ENCODE measurements at regions not wholly inside any gene's neighbourhood (a gene's known extent, or its start where the extent isn't known, plus 50 kb on each side); places are given as distances from the start of the nearest gene placed in this dataset.

DNA sequence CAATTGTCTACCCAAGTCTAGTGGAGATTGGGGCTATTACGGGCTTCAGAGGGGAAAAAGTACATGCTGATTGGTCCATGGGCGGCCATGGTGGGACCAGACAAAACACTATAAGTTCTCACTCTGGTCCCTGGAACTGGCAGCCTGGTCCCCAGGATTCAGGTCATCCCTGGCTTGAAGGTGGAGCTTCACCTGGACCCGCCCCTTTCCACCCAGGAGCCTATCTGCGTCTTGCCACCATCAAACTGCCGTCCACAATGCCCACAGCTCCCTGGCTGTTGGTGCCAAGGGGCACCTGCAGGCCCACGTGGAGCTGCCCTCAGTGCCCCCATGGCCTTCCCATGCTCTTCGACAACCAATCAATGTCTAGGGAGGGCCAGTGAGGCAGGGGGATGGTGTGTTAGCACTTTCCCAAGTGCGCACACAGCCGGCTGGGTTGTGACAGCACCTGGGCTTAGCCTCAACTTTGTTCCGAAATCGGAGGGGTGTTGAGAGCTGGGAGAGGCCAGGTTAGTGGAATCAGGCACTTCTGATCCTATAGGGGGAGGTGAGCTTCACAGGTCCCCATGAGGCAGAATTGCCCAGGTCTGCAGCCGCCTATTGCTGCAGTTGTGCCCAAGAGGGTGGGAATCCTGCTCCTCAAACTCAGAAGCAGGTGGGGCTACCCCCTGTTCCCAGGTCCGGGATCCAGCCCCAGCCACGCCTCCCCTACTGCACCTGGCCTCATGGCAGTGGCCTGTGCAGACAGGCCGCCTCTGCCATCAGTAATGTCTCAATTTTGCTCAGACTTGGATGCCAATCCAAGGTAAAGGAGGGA lies 1369.4 kb upstream of the PRMT6 start:
- Histone ChIP-seq H2AFZ (ENCODE audit: low read depth, low read length) (no peak overlapping the region; the same call in 1 of the 2 replicates), H3K27me3 (ENCODE audit: insufficient read depth, low read length, poor library complexity) (no peaks in the 10 kb centered on the region)

DNA sequence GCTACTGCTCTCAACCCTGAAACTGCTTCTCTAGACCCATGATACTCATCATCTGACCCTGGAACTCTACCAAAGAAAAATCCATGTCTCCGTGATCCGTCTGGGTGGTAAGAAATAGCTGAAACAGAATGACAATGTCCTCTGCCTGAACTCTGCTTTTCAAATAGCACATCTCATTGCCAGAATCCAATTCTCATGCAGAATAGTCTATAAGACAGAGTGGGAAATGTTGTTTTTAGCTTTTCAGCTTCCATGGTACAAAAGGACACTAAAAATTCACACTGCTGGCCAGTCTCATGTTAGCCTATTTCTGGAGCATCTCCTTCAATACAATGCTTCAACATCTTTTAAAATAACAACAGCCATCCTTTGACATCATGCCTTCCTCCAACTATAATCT lies 1355.8 kb upstream of the PRMT6 start:
- no peaks in the 10 kb centered on the region for H4K20me1 ChIP-seq (ENCODE audit: insufficient read depth, low read length)
- H3K4me2 ChIP-seq (ENCODE audit: insufficient read depth, low read length): no peak overlapping the region
- TF ChIP-seq, protein P1, sequence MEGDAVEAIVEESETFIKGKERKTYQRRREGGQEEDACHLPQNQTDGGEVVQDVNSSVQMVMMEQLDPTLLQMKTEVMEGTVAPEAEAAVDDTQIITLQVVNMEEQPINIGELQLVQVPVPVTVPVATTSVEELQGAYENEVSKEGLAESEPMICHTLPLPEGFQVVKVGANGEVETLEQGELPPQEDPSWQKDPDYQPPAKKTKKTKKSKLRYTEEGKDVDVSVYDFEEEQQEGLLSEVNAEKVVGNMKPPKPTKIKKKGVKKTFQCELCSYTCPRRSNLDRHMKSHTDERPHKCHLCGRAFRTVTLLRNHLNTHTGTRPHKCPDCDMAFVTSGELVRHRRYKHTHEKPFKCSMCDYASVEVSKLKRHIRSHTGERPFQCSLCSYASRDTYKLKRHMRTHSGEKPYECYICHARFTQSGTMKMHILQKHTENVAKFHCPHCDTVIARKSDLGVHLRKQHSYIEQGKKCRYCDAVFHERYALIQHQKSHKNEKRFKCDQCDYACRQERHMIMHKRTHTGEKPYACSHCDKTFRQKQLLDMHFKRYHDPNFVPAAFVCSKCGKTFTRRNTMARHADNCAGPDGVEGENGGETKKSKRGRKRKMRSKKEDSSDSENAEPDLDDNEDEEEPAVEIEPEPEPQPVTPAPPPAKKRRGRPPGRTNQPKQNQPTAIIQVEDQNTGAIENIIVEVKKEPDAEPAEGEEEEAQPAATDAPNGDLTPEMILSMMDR (IDR thresholded peaks at IDR 0.05; ENCODE audit: borderline replicate concordance, extremely low read depth, low read length, poor library complexity, severe bottlenecking): no peak
- TF ChIP-seq EZH2 (IDR thresholded peaks at IDR 0.05; ENCODE audit: borderline replicate concordance, low read depth, low read length, severe bottlenecking): no peak
- no peak overlapping the region for H2AFZ ChIP-seq (ENCODE audit: low read depth, low read length)
- no peak overlapping the region for H3K9ac ChIP-seq (ENCODE audit: low read depth, low read length)
- no peak overlapping the region for H3K27ac ChIP-seq (ENCODE audit: low read length)
- H3K36me3 ChIP-seq (ENCODE audit: insufficient read depth, low read length): no peaks in the 10 kb centered on the region
- no peak for ATAC-seq (ENCODE audit: insufficient read depth, low read depth)
- no peaks in the 10 kb centered on the region for H3K4me1 ChIP-seq (ENCODE audit: insufficient read depth, low read length)
- H3K9me3 ChIP-seq (ENCODE audit: insufficient read depth, low read length, severe bottlenecking): no peaks in the 10 kb centered on the region
- no peaks in the 10 kb centered on the region for H3K79me2 ChIP-seq (ENCODE audit: insufficient read depth, low read length)
- H3K27me3 ChIP-seq (ENCODE audit: insufficient read depth, low read length, poor library complexity): no peaks in the 10 kb centered on the region
- no peak overlapping the region for H3K4me3 ChIP-seq (ENCODE audit: low read depth in 1 of 2, low read length in 2 of 2)
- DNase-seq: no peak

More for the DNA sequence above, 1369.4 kb upstream of the PRMT6 start:
- DNase-seq: no peak
- H3K9me3 ChIP-seq (ENCODE audit: insufficient read depth, low read length, severe bottlenecking): peaks cover 2% of the 10 kb centered on the region
- H3K4me2 ChIP-seq (ENCODE audit: insufficient read depth, low read length): no peak overlapping the region
- TF ChIP-seq, protein P1 (IDR thresholded peaks at IDR 0.05; ENCODE audit: borderline replicate concordance, extremely low read depth, low read length, poor library complexity, severe bottlenecking): no peak
- TF ChIP-seq EZH2 (IDR thresholded peaks at IDR 0.05; ENCODE audit: borderline replicate concordance, low read depth, low read length, severe bottlenecking): no peak
- H3K4me1 ChIP-seq (ENCODE audit: insufficient read depth, low read length): no peaks in the 10 kb centered on the region
- H3K79me2 ChIP-seq (ENCODE audit: insufficient read depth, low read length): no peaks in the 10 kb centered on the region
- no peaks in the 10 kb centered on the region for H4K20me1 ChIP-seq (ENCODE audit: insufficient read depth, low read length)
- H3K4me3 ChIP-seq (ENCODE audit: low read depth in 1 of 2, low read length in 2 of 2): no peak overlapping the region
- H3K9ac ChIP-seq (ENCODE audit: low read depth, low read length): no peak overlapping the region
- H3K27ac ChIP-seq (ENCODE audit: low read length): no peak overlapping the region
- no peaks in the 10 kb centered on the region for H3K36me3 ChIP-seq (ENCODE audit: insufficient read depth, low read length)
- ATAC-seq (ENCODE audit: insufficient read depth, low read depth): no peak

- no peak for ATAC-seq (ENCODE audit: insufficient read depth, low read depth)
- no peak overlapping the region for H3K27ac ChIP-seq (ENCODE audit: low read length)
- no peak overlapping the region for H3K9ac ChIP-seq (ENCODE audit: low read depth, low read length)
- H3K79me2 ChIP-seq (ENCODE audit: insufficient read depth, low read length): no peaks in the 10 kb centered on the region
- no peaks in the 10 kb centered on the region for H3K9me3 ChIP-seq (ENCODE audit: insufficient read depth, low read length, severe bottlenecking)
- no peak overlapping the region for H2AFZ ChIP-seq (ENCODE audit: low read depth, low read length)
- H3K27me3 ChIP-seq (ENCODE audit: insufficient read depth, low read length, poor library complexity): no peaks in the 10 kb centered on the region
- no peaks in the 10 kb centered on the region for H3K4me1 ChIP-seq (ENCODE audit: insufficient read depth, low read length)
- no peaks in the 10 kb centered on the region for H3K36me3 ChIP-seq (ENCODE audit: insufficient read depth, low read length)
- no peaks in the 10 kb centered on the region for H4K20me1 ChIP-seq (ENCODE audit: insufficient read depth, low read length)
- H3K4me3 ChIP-seq (ENCODE audit: low read depth in 1 of 2, low read length in 2 of 2): no peak overlapping the region
- H3K4me2 ChIP-seq (ENCODE audit: insufficient read depth, low read length): no peak overlapping the region
- TF ChIP-seq EZH2 (IDR thresholded peaks at IDR 0.05; ENCODE audit: borderline replicate concordance, low read depth, low read length, severe bottlenecking): no peak
- TF ChIP-seq, protein P1 (IDR thresholded peaks at IDR 0.05; ENCODE audit: borderline replicate concordance, extremely low read depth, low read length, poor library complexity, severe bottlenecking): no peak
- no peak for DNase-seq
These were observed 1332.2 kb upstream of the PRMT6 start for GRCh38 chr1:105724286-105724685.
